Activated naive CD4-positive, alpha-beta T cell treated with anti-CD3 and anti-CD28 coated beads, Interleukin-2, amount 50 U/mL, for 24 hours (primary cell): ENCODE measurements at regions not wholly inside any gene's neighbourhood (a gene's known extent, or its start where the extent isn't known, plus 50 kb on each side); places are given as distances from the start of the nearest gene placed in this dataset.

Experiments used
- H3K27ac Mint-ChIP-seq: one replicate; pipeline ENCODE4 v1.8.0; 2021; ENCODE audit warnings: mild to moderate bottlenecking, mixed read lengths
- H3K27me3 Mint-ChIP-seq: one replicate; pipeline ENCODE4 v1.8.0; 2021; ENCODE audit warnings: mixed read lengths
- H3K36me3 Mint-ChIP-seq: one replicate; pipeline ENCODE4 v1.8.0; 2021; ENCODE audit warnings: mixed read lengths
- H3K4me1 Mint-ChIP-seq: one replicate; pipeline ENCODE4 v1.8.0; 2021; ENCODE audit warnings: mixed read lengths
- H3K4me3 Mint-ChIP-seq: one replicate; pipeline ENCODE4 v1.8.0; 2021; ENCODE audit warnings: mild to moderate bottlenecking, mixed read lengths
- H3K9me3 Mint-ChIP-seq: one replicate; pipeline ENCODE4 v1.8.0; 2021; ENCODE audit warnings: mixed read lengths

- Mint-ChIP-seq H3K4me1 (no peaks in the 10 kb centered on the region), H3K36me3 (no peaks in the 10 kb centered on the region), H3K9me3 (no peaks in the 10 kb centered on the region), H3K27me3 (no peaks in the 10 kb centered on the region), H3K4me3 (no peak overlapping the region), H3K27ac (no peak overlapping the region)
Observed at GRCh38 chr4:177607111-177607573, 164.9 kb upstream of the AGA start.

DNA sequence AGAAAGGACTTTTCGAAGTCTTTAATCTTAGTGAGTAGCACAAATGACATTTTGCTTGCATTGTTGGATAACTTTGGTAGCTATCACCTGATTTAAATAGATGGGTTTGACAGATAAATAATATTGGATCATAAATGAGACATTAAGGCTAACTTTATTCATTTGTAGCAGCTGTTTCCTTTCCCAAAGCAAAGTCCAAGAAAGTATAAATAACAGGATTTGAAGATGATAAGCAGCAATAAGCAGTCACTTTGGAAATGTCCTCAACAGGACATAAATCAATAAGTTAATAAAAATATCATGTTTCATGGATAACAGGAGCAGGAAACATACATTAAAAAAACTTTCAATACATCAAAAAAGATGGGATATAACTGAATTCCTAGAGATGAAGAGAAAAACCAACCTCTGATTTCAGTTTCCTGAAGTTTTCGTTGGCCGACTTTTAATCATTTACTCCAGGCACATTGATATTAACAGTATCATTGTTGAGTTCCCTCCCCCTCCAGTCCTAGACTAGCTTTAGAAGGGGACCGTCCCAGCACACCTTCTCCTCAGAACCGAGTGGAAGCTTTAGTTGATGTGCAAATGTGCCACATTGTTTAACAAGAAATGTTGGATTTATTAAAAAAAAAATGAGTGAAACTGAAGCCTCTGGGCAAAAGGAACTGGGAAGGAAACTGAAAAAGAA is 169.9 kb upstream of the AGA start:
- Mint-ChIP-seq H3K4me3 (no peak overlapping the region), H3K27ac (no peak overlapping the region), H3K4me1 (no peaks in the 10 kb centered on the region), H3K36me3 (no peaks in the 10 kb centered on the region), H3K27me3 (no peaks in the 10 kb centered on the region), H3K9me3 (no peaks in the 10 kb centered on the region)

DNA sequence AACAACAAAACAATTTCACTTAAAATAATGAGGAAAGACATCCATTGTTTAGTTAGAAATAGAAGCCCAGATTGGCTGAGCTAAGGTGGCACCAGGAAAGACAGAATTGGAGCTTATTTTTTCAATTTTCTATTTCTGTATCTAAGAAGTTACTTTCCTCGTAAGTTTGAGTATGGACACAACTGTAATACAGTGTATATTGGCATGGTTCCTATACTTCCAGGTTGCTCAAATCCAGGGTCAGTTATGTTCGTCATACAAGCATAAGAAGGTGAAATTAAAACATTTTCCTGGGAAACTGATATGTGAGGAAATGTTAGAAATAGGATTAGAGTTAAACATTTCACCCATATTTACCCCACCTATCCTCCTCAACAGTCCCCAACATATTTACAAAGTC is 170.4 kb upstream of the AGA start:
- no peak overlapping the region for H3K27ac Mint-ChIP-seq
- H3K27me3 Mint-ChIP-seq: no peaks in the 10 kb centered on the region
- H3K4me3 Mint-ChIP-seq: no peak overlapping the region
- no peaks in the 10 kb centered on the region for H3K9me3 Mint-ChIP-seq
- H3K36me3 Mint-ChIP-seq: no peaks in the 10 kb centered on the region
- no peaks in the 10 kb centered on the region for H3K4me1 Mint-ChIP-seq

GRCh38 chr4:177632481-177632880 is 190.2 kb upstream of the AGA start:
- no peak overlapping the region for H3K27ac Mint-ChIP-seq
- H3K4me3 Mint-ChIP-seq: no peak overlapping the region
- no peaks in the 10 kb centered on the region for H3K9me3 Mint-ChIP-seq
- H3K4me1 Mint-ChIP-seq: no peaks in the 10 kb centered on the region
- no peaks in the 10 kb centered on the region for H3K36me3 Mint-ChIP-seq
- no peaks in the 10 kb centered on the region for H3K27me3 Mint-ChIP-seq

DNA sequence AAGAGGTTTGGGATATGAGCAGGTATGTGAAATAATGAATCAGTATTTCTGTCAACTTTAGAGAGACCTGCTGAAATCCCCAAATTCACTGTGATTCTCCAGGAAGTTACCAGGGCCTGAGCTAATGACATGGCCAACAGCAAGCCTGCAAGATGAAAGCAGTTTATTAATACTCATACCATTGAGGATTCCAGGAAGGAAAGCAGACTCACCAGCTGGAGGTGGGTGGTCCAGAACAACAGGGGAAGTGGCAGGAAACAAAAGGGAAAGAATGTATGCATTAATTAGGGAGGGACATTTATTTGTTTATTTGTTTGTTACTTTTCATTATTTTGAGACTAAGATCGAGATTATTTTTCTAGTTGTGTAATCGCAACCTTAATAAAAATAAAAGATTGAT is 196.6 kb upstream of the AGA start:
- H3K27me3 Mint-ChIP-seq: peaks cover 1% of the 10 kb centered on the region

DNA sequence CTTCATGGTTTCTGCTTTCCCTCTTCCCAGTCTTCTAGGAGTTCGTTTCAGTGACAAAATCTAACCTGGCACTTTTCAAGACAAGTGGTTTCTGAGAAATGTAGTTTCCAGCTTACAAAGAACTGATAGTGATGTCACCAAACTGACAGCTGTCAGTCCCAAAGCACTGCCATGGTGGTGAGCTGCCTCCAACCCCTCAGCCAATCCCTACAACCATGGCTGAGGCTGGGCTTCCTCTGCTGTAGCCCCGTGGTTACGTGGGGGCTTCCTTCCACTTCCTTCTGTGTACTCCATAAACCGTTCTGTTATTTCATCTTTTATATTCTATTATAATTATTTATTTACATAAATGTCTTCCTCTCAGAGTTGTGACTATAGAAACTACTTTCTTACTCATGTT is 198.6 kb upstream of the AGA start:
- no peaks in the 10 kb centered on the region for H3K36me3 Mint-ChIP-seq
- H3K27me3 Mint-ChIP-seq: peaks cover 1% of the 10 kb centered on the region
- H3K9me3 Mint-ChIP-seq: no peaks in the 10 kb centered on the region
- H3K4me1 Mint-ChIP-seq: no peaks in the 10 kb centered on the region
- no peak overlapping the region for H3K4me3 Mint-ChIP-seq
- no peak overlapping the region for H3K27ac Mint-ChIP-seq

More for the DNA sequence above, 196.6 kb upstream of the AGA start:
- H3K4me3 Mint-ChIP-seq: no peak overlapping the region
- H3K36me3 Mint-ChIP-seq: no peaks in the 10 kb centered on the region
- no peak overlapping the region for H3K27ac Mint-ChIP-seq
- H3K4me1 Mint-ChIP-seq: no peaks in the 10 kb centered on the region
- H3K9me3 Mint-ChIP-seq: no peaks in the 10 kb centered on the region

- H3K36me3 Mint-ChIP-seq: peaks cover 2% of the 10 kb centered on the region
- no peak overlapping the region for H3K4me3 Mint-ChIP-seq
- H3K27ac Mint-ChIP-seq: no peak overlapping the region
- H3K9me3 Mint-ChIP-seq: peaks cover 18% of the 10 kb centered on the region
- peaks cover 3% of the 10 kb centered on the region for H3K27me3 Mint-ChIP-seq
- no peaks in the 10 kb centered on the region for H3K4me1 Mint-ChIP-seq
Observed at GRCh38 chr4:177660223-177660622, 218.0 kb upstream of the AGA start.

DNA sequence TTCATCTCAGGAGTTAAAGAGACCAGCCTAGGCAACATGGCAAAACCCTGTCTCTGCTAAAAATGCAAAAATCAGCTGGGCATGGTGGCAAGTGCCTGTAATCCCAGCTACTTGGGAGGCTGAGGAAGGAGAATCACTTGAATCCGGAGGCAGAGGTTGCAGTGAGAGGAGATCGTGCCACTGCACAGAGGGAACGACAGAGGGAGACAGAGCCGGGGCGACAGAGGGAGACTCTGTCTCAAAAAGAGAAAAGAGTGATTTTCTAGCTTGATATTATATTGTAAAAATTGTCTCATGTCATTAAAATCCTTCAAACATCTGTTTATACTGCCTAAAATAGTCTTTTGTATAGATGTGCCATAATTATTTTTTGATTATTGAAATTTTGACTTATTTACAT is 225.4 kb upstream of the AGA start:
- H3K36me3 Mint-ChIP-seq: no peaks in the 10 kb centered on the region
- peaks cover 3% of the 10 kb centered on the region for H3K9me3 Mint-ChIP-seq
- H3K27ac Mint-ChIP-seq: no peak overlapping the region
- no peaks in the 10 kb centered on the region for H3K27me3 Mint-ChIP-seq
- H3K4me3 Mint-ChIP-seq: no peak overlapping the region
- H3K4me1 Mint-ChIP-seq: no peaks in the 10 kb centered on the region

- Mint-ChIP-seq H3K4me1 (no peaks in the 10 kb centered on the region), H3K27ac (no peak overlapping the region), H3K36me3 (no peaks in the 10 kb centered on the region), H3K27me3 (peaks cover 3% of the 10 kb centered on the region), H3K9me3 (peaks cover 3% of the 10 kb centered on the region), H3K4me3 (no peak overlapping the region)
Observed at GRCh38 chr4:177671387-177671786, 229.2 kb upstream of the AGA start.

GRCh38 chr4:177671845-177672244 is 229.6 kb upstream of the AGA start:
- Mint-ChIP-seq H3K27ac (no peak overlapping the region), H3K9me3 (peaks cover 3% of the 10 kb centered on the region), H3K27me3 (peaks cover 3% of the 10 kb centered on the region), H3K4me1 (no peaks in the 10 kb centered on the region), H3K4me3 (no peak overlapping the region), H3K36me3 (no peaks in the 10 kb centered on the region)

- Mint-ChIP-seq H3K9me3 (peaks cover 3% of the 10 kb centered on the region), H3K27me3 (peaks cover 3% of the 10 kb centered on the region), H3K4me1 (no peaks in the 10 kb centered on the region), H3K36me3 (no peaks in the 10 kb centered on the region), H3K27ac (no peak overlapping the region), H3K4me3 (no peak overlapping the region)
Observed at GRCh38 chr4:177673985-177674489, 231.8 kb upstream of the AGA start.

DNA sequence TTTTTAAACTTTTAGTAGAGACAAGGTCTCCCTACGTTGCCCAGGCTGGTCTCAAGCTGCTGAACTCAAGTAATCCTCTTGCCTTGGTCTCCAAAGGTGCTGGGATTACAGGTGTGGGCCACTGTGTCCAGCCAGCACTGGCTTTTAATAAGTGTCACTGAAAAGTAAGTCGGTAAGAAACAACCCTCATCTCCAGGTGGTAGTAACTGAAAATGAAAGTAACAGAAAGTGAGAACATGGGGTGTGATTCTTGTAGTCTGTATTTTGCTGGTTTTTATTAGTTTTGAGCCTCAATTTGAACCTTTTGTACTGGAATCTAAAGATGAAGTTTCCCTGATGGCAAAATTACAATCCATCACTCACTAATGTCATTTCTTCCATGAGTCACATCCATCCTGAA is 238.1 kb upstream of the AGA start:
- Mint-ChIP-seq H3K9me3 (no peaks in the 10 kb centered on the region), H3K27me3 (no peaks in the 10 kb centered on the region), H3K36me3 (no peaks in the 10 kb centered on the region), H3K27ac (no peak overlapping the region), H3K4me3 (no peak overlapping the region), H3K4me1 (no peaks in the 10 kb centered on the region)

- Mint-ChIP-seq H3K9me3 (no peaks in the 10 kb centered on the region), H3K27ac (no peak overlapping the region), H3K36me3 (no peaks in the 10 kb centered on the region), H3K27me3 (no peaks in the 10 kb centered on the region), H3K4me3 (no peak overlapping the region), H3K4me1 (no peaks in the 10 kb centered on the region)
Observed at GRCh38 chr4:177681902-177682301, 239.7 kb upstream of the AGA start.

DNA sequence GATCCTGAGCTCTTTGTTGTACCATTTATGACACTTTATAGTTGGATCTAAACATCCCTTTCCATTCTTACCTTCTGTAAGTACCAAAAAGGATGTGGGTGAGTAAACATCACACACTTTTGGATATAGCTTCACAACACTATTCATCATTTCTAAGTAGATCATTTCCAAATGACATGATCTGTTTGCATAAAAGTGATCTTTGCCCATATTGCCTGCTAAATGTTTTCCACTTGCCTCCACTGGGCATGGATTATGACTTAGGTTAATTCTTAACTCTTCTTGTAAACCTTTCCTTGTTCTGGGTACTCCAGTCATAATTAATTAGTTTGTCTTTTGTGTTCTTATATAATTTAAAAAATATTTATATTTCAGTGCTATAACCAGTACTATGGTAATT is 244.9 kb upstream of the AGA start:
- Mint-ChIP-seq H3K36me3 (no peaks in the 10 kb centered on the region), H3K4me1 (no peaks in the 10 kb centered on the region), H3K27ac (no peak overlapping the region), H3K9me3 (no peaks in the 10 kb centered on the region), H3K4me3 (no peak overlapping the region), H3K27me3 (no peaks in the 10 kb centered on the region)

DNA sequence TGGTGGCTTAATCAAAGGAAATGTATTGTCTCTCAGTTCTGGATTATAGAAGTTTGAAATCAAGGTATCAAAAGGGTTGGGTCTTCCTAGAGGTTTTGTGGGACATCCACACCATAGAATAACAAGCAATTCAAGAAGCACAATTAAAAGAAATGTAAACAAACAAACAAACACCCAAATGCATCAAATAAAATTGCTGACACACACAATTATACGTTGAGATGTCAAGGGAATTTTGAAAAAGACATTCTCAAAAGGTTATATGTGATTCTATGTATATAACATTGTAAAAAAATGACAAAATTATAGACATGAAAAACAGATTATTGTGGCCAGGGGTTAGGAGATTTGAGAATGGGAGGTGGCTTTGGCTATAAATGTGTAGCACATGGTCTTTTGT is 250.7 kb upstream of the AGA start:
- Mint-ChIP-seq H3K36me3 (no peaks in the 10 kb centered on the region), H3K9me3 (no peaks in the 10 kb centered on the region), H3K4me1 (no peaks in the 10 kb centered on the region), H3K27ac (no peak overlapping the region), H3K4me3 (no peak overlapping the region), H3K27me3 (no peaks in the 10 kb centered on the region)

- no peak overlapping the region for H3K27ac Mint-ChIP-seq
Observed at GRCh38 chr4:177696438-177696966, 254.3 kb upstream of the AGA start.

More at GRCh38 chr4:177696438-177696966, 254.3 kb upstream of the AGA start:
- Mint-ChIP-seq H3K9me3 (no peaks in the 10 kb centered on the region), H3K4me1 (no peaks in the 10 kb centered on the region), H3K4me3 (no peak overlapping the region), H3K27me3 (peaks cover 4% of the 10 kb centered on the region), H3K36me3 (no peaks in the 10 kb centered on the region)
